Stomach (tissue), 8 donors: ENCODE measurements at regions not wholly inside any gene's neighbourhood (a gene's known extent, or its start where the extent isn't known, plus 50 kb on each side); places are given as distances from the start of the nearest gene placed in this dataset.

Source experiments
- DNase-seq, 2 donors: peaks; one replicate each; pipeline versions ENCODE4 v3.0.0 to v3.0.0-alpha.2; 2013 to 2019
- H3K27ac ChIP-seq, 5 donors: fragments of 200-600 bp in 4 of 5; sonication (generic) in 4 of 5; one replicate each; pipeline ENCODE4 v1.5.1; 2013 to 2019; ENCODE audit warnings: mild to moderate bottlenecking in 1 of 5, moderate library complexity in 1 of 5
- H3K27me3 ChIP-seq, 3 donors: fragments of 200-600 bp; sonication (generic); one replicate each; pipeline ENCODE4 v1.5.1; 2017 to 2019; ENCODE audit warnings: mixed run types in 1 of 3
- H3K36me3 ChIP-seq, 4 donors: fragments of 200-600 bp; sonication (generic); 1 replicate in 3 of 4; 2 replicates in 1 of 4; pipeline ENCODE4 v1.5.1; 2016 to 2019
- H3K4me1 ChIP-seq, 4 donors: fragments of 200-600 bp; sonication (generic); one replicate each; pipeline ENCODE4 v1.5.1; 2016 to 2019
- H3K4me3 ChIP-seq, 4 donors: fragments of 200-600 bp; sonication (generic) in 3 of 4; one replicate each; pipeline ENCODE4 v1.5.1; 2016 to 2019; ENCODE audit warnings: mild to moderate bottlenecking in 1 of 4
- H3K9me3 ChIP-seq, 4 donors: fragments of 200-600 bp; sonication (generic); one replicate each; pipeline ENCODE4 v1.5.1; 2016 to 2019
- CTCF ChIP-seq, 7 experiments: fragments of 450-650 bp in 4 of 7; fragments of 200-600 bp in 3 of 7; sonication (generic) in 3 of 7; IDR thresholded peaks; one replicate each; pipeline ENCODE4 v1.5.1; 2016 to 2019; ENCODE audit warnings: antibody characterized with exemption in 7 of 7, control low read depth in 2 of 7, mild to moderate bottlenecking in 1 of 7
- EP300 ChIP-seq: sonication (generic); formaldehyde crosslinking; IDR thresholded peaks from one replicate; pipeline ENCODE4 v1.6.1; 2017; ENCODE audit warnings: antibody characterized with exemption
- POLR2A ChIP-seq, 4 donors: fragments of 450-650 bp; IDR thresholded peaks; one replicate each; pipeline ENCODE4 v1.6.1; 2016; ENCODE audit warnings: antibody characterized with exemption in 4 of 4, control low read depth in 2 of 4, mild to moderate bottlenecking in 1 of 4, moderate library complexity in 1 of 4
- POLR2AphosphoS5 ChIP-seq, 3 donors: sonication (generic); formaldehyde crosslinking; IDR thresholded peaks; one replicate each; pipeline ENCODE4 v1.6.1; 2016; ENCODE audit warnings: antibody characterized with exemption in 3 of 3
- WGBS, 5 donors: extraction: QIAGEN DNeasy Blood & Tissue Kit in 3 of 5; methylation state at CpG; one replicate each; pipeline versions ENCODE4 v1.1.5 to v1.1.7; 2013 to 2018; 5-methylcytosine and 5-hydroxymethylcytosine counted together
- intact Hi-C: fragments of 100-400 bp; cut with DNase I; formaldehyde crosslinking; loops from one replicate; pipeline ENCODE4 v1.15.1; 2023; ENCODE audit warnings: low total_unique reads
- donor health status: healthy with polysubstance abuse.
- donor health status: Bipolar disorder and iron deficiency.
- donor health status: healthy.

GRCh38 chr2:129879614-129880180 lies 99.8 kb upstream of the RAB6C start:
- Histone ChIP-seq H3K4me1 (peaks cover 5 to 18% (median 14%) of the 10 kb centered on the region in 4 donors), H3K27ac (no peak overlapping the region), H3K4me3 (no peak overlapping the region), H3K36me3 (no peaks in the 10 kb centered on the region), H3K9me3 (no peaks in the 10 kb centered on the region), H3K27me3 (no peaks in the 10 kb centered on the region)
- intact Hi-C loops, result no loop called here
- TF ChIP-seq CTCF (IDR thresholded peaks at IDR 0.05) (no peak), EP300 (no peak)
- DNase-seq, result no peak
- 87 to 92% (median 91%) methylated on average over 7 to 9 of the region's 9 CpGs for WGBS, 5 donors

GRCh38 chr2:129880309-129880708 lies 99.2 kb upstream of the RAB6C start:
- Histone ChIP-seq H3K9me3 (no peaks in the 10 kb centered on the region), H3K36me3 (no peaks in the 10 kb centered on the region), H3K27ac (no peak overlapping the region), H3K27me3 (no peaks in the 10 kb centered on the region), H3K4me3 (no peak overlapping the region), H3K4me1 (peaks cover 5 to 18% (median 14%) of the 10 kb centered on the region in 4 donors)
- peak in 1 of 2 donors; percentile 10 for DNase-seq
- no peak for TF ChIP-seq POLR2AphosphoS5 (IDR thresholded peaks at IDR 0.05)
- no peak for TF ChIP-seq POLR2A (IDR thresholded peaks at IDR 0.05)
- TF ChIP-seq EP300, result no peak
- TF ChIP-seq CTCF (IDR thresholded peaks at IDR 0.05), result no peak
- intact Hi-C loops, result no loop called here
- 91 to 95% (median 92%) methylated on average over 3 to 5 of the region's 5 CpGs for WGBS, 5 donors

- peak in 1 of 2 donors; percentile 15 for DNase-seq
- H3K27ac ChIP-seq, result no peak overlapping the region
- peaks cover 5 to 18% (median 14%) of the 10 kb centered on the region in 4 donors for H3K4me1 ChIP-seq
- TF ChIP-seq POLR2AphosphoS5 (IDR thresholded peaks at IDR 0.05) (no peak), CTCF (IDR thresholded peaks at IDR 0.05) (no peak), EP300 (no peak), POLR2A (IDR thresholded peaks at IDR 0.05) (no peak)
- WGBS, 5 donors, result 84 to 97% (median 90%) methylated on average over 6 of the region's 6 CpGs
- intact Hi-C loops, result no loop called here
- no peaks in the 10 kb centered on the region for H3K27me3 ChIP-seq
- no peaks in the 10 kb centered on the region for H3K36me3 ChIP-seq
- H3K9me3 ChIP-seq, result no peaks in the 10 kb centered on the region
- no peak overlapping the region for H3K4me3 ChIP-seq
Observed at GRCh38 chr2:129880971-129881370, 98.5 kb upstream of the RAB6C start.

- no peaks in the 10 kb centered on the region for H3K36me3 ChIP-seq
- no peaks in the 10 kb centered on the region for H3K27me3 ChIP-seq
- no peaks in the 10 kb centered on the region for H3K9me3 ChIP-seq
- H3K27ac ChIP-seq, result no peak overlapping the region
- 68 to 88% (median 82%) methylated on average over 4 of the region's 4 CpGs for WGBS, 5 donors
- DNase-seq, result no peak
- H3K4me1 ChIP-seq, result peaks cover under 1 to 11% (median 8%) of the 10 kb centered on the region in 4 donors
- intact Hi-C loops, result no loop called here
- TF ChIP-seq POLR2AphosphoS5 (IDR thresholded peaks at IDR 0.05), result no peak
- no peak for TF ChIP-seq CTCF (IDR thresholded peaks at IDR 0.05)
- no peak for TF ChIP-seq POLR2A (IDR thresholded peaks at IDR 0.05)
- no peak for TF ChIP-seq EP300
- no peak overlapping the region for H3K4me3 ChIP-seq
Observed at GRCh38 chr2:129881786-129882396, 97.6 kb upstream of the RAB6C start.
